NCI-H2081 (cell line): ENCODE measurements at regions not wholly inside any gene's neighbourhood (a gene's known extent, or its start where the extent isn't known, plus 50 kb on each side); places are given as distances from the start of the nearest gene placed in this dataset.
"Not testable (repeated sequence)": the region's sequence is repeated elsewhere in the genome, so short reads cannot be mapped to it uniquely, and the experiment has no call there.

Experiments used
- DNase-seq, 2 experiments: peaks; one replicate each; lab custom pipeline; 2025; lab: John Stamatoyannopoulos, UW

DNA sequence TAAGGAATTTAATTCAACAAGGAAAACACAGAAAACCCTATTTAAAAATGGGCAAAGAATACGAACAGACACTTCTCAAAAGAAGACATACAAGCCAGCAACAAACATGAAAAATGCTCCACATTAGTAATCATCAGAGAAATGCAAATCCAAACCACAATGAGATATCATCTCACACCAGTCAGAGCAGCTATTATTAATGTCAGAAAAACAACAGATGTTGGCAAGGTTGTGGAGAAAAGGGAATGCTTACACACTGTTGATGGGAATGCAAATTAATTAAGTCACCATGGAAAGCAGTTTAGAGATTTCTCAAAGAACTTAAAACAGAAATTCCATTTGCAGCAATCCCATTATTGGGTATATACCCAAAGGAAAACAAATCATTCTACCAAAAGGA, 55.2 kb downstream of the GCC1 start:
- no peak for DNase-seq

DNA sequence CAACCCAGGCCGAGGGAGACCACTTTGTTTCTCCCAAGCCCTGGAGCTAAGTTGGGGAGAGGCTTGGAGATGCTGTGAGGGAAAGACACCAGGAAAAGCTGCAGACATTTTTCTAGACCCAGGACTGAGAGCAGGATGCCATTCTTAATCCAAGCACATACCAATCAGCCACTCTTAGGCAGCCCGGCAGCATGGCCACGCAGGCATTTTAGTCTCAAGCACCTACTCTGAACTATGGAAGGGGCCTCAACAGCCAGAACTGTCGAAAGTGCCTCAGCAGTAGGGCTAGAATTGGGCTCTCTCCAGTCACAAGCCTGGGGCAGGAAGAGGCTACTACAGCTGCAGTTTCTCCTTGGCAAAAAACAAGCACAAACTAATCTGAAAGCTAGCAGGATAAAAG, 57.8 kb downstream of the GCC1 start:
- no peak for DNase-seq

DNA sequence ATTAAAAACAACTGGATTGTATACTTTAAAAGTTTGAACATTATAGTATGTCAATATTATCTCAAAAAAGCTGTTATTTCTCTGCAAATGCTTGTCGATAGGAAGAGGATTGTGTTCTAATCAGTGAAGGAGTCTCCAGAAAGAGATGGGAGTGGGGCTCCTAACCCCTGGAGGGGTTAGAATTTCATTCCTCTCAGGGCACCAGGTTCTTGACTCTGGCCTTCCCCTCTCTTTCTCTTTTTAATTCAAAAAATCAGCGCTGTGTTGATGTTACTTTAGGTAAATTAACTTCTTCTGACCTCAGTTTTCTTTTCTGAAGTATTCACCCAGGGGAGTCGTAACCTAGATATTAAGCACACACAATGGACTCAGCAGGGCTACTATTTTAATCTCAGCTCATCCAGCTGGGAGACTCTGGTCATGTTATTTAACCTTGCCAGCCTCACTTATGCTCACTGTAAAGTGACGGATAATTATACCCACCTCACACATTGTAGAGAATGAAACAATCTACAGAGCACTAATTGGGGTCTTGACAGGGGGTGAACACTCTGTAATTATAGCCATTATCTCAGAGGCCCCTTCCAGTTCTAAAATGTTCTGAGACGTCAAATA, 59.4 kb downstream of the GCC1 start:
- peak; percentile 60 to 93 for DNase-seq

GRCh38 chr7:127516320-127516719, 69.1 kb downstream of the GCC1 start:
- no peak for DNase-seq

DNA sequence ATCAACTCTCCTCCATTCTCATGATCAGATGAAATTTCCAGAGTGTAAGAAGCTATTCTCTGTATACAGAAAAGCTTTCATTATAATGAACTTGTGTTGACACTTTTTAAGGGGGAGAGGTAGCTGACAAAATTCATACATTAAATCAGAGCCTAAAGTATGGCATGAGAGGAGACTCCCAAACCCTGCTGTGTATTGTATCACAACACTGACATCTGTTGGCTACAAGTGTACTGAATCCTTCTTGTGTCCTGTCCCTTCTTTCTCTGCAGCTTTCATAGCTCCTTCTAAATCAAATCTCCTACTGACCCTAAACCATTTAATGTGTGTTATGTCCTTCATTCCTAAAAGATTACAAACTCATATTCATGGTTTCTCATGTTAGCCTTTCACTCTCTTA, 70.9 kb downstream of the GCC1 start:
- DNase-seq = peak; percentile 29 to 60

DNA sequence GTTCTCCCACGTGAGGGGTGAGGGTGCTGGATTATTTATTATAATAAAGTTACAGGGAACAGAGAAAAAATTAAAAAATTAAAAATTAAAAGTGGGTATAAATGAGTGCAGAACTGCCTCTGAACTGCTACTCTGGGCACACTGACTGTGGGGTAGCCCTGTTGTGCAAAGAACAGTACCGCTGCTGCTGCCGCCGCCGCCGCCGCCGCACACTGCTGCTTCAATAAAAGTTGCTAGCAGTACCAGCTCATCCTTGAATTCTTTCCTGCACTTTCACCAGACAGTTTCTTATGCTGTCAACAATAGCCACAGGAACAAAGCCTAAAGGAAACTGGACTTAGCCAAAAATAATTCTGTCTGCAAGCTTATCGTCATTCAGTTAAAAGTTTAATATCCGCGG, 72.1 kb downstream of the GCC1 start:
- DNase-seq = no peak

DNA sequence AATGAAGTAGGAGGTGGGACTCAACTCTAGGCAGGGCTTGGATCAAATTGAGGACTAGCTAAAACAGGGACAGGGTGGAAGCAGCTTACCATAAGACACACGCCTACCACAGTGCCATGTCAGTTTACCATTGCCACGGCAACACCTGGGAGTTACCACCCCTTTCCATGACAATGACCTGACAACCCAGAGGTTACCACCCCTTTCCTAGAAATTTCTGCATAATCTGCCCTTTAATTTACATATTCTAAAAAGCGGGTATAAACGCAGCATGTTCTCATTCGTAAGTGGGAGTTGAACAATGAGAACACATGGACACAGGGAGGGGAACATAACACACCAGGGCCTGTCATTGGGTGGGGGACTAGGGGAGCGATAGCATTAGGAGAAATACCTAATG, 72.7 kb downstream of the GCC1 start:
- no peak for DNase-seq

DNA sequence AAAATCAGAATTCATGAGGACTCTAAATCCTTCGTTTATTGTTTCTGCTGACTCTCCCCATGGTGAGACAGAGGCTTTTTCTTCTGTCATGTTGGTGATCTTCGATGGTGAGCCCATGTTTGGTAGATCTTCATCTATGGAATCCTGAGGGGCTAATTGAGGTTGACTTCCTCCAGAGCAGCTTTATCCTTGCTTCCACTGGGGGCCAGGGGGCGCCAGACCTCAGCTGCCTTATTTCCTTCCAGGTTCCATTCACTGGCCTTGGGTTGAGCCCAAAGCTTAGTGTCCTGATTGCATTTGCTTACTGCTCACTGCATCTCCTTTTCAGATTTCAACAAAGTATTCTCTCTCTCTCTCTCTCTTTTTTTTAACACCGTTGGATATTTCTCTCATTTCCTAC, 80.7 kb downstream of the GCC1 start:
- peak in 1 of 2 experiments; percentile 8 for DNase-seq

GRCh38 chr7:127501817-127502216, 83.6 kb downstream of the GCC1 start:
- no peak for DNase-seq

DNA sequence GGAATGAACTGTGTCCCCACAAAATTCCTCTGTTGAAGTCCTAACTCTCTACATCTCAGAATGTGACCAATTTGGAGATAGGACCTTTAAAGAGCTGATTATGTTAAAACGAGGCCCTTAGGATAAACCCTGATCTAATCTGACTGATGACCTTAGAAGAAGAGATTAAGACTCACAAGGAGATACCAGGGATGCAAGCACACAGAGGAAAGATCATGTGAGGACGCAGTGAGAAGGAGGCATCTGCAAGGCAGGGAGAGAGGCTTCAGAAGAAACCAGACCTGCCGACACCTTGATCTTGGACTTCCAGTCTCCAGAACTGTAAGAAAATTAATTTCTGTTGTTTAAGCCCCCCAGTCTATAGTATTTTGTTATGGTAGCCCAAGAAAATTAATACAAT, 94.9 kb upstream of the ZNF800 start:
- DNase-seq = no peak

DNA sequence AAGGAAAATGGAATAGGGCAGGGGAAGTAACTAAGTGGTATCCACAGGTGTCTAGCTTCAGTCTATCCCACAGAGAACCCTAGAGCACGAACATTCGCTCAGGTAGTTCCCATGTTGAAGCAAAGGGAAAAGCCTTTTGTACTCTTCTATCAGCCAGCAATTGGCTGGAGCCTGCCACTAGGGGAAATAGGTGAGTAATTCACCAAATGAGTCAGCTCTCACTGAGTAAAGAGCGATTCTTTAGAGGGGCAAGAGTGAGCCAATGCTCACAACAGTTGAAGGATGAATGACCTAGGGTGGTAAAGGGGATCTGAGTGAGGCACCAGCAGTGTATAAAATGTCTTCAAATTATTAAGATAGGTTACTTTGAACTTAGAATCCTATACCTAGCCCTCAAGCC, 94.1 kb upstream of the ZNF800 start:
- DNase-seq = no peak

- DNase-seq = no peak
Observed at GRCh38 chr7:127485482-127485881, 93.0 kb upstream of the ZNF800 start.

DNA sequence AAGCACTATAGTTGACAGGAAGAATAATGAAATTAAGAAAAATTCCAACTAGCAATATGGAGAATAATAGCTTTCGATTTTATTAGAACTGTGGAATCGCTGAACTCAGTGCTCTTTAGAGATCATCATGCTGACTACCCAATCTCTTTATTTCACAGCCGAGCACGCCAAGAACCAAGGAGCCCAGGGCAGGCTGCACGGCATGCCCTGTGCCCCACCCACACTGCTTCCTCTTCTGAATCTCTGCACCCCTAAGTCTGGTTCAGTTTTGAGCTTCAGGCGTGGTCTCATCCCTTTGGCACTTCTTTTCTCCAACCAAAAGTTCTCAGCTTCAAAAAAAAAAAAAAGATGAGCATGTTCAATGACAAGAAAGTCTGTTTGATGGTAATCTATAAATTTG, 92.4 kb upstream of the ZNF800 start:
- no peak for DNase-seq

- no peak for DNase-seq
Observed at GRCh38 chr7:127478461-127478860, 86.0 kb upstream of the ZNF800 start.

DNA sequence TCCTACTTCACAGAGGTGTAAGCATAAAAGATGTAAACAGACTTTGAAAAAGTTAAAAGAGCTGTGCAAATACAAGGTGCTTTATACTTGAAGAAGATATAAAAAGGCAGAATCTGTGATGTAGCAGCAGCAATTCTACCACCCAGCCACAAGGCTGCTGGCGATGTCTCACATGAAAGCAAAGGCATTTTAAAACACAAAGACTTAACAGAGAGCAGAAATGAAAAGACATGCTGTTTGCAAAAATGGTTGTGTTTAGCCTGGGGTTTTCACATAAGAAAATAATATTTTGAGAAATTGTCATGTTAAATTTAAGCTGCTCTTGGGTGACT, 85.5 kb upstream of the ZNF800 start:
- no peak for DNase-seq

DNA sequence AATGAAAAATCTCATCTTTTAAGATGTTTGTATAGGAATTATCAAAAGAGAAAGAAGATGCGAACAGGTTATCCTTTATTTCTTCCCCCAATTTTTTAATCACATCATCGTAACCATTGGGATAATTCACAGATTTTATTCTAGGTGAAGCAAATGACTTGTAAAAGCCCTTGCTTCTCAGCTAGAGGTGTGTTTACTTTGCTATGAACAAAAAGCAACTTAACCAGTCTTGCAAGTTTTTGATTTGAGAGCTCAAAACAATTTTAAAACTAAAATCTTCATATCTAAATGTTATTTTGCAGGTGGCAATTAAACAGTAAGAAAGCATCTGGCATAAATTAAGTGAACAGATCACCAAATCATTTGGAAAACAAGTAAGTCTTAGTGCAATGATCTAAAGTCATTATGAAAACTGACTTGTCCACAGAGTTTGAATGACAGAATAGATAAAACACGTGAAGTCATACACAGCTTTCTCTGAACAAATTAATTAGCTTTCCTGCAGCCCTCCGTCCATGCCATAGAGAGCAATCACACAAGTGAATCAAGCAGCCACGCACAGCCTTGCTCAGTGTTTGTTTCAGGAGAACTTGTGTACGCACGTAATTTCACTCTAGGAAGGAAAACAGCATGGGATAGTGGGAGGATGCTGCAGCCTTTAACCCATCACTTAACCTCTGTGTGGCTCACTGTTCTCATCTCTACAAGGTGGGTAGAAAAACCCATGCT, 85.0 kb upstream of the ZNF800 start:
- DNase-seq = peak in 1 of 2 experiments; percentile 21

- DNase-seq = no peak
Observed at GRCh38 chr7:127476618-127477017, 84.1 kb upstream of the ZNF800 start.

DNA sequence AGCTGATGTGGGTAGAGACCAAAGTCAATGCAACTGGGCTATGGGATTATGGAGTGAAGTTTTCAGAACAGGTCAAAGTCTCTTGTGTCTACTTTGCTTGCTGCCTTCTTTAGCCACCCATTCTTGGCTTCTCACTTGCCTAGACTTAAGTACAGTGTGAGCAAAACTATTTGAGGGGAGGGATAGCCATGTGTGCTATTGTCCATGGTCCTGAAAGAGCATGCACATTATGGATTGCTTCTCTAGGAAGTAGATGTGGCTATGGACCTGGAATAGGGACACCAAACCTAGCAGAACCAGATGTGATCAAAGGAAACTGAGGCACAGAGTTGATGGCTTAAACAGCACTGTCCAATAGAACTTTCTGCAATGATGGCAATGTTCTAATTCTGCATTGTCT, 81.9 kb upstream of the ZNF800 start:
- DNase-seq = no peak

- no peak for DNase-seq
Observed at GRCh38 chr7:127473409-127473808, 80.9 kb upstream of the ZNF800 start.

DNA sequence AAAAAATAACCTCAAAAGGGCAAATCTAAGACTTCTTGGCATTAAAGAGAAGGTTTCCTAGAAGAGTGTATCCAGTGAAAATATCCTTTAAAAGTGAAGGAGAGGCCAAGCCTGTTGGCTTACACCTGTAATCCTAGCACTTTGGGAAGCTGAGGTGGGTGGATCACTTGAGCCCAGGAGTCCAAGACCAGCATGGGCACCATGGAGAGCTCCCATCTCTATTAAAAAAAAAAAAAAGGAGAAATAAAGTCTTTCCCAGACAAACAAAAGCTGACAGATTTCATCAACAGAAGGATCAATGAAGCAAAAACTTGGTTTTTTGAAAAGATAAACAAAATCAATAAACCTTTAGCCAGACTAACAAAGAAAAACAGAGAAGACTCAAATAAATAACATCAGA, 67.6 kb upstream of the ZNF800 start:
- no peak for DNase-seq

GRCh38 chr7:127451258-127451657, 58.8 kb upstream of the ZNF800 start:
- not testable (repeated sequence) for DNase-seq

- no peak for DNase-seq
Observed at GRCh38 chr7:127448566-127448965, 56.1 kb upstream of the ZNF800 start.

DNA sequence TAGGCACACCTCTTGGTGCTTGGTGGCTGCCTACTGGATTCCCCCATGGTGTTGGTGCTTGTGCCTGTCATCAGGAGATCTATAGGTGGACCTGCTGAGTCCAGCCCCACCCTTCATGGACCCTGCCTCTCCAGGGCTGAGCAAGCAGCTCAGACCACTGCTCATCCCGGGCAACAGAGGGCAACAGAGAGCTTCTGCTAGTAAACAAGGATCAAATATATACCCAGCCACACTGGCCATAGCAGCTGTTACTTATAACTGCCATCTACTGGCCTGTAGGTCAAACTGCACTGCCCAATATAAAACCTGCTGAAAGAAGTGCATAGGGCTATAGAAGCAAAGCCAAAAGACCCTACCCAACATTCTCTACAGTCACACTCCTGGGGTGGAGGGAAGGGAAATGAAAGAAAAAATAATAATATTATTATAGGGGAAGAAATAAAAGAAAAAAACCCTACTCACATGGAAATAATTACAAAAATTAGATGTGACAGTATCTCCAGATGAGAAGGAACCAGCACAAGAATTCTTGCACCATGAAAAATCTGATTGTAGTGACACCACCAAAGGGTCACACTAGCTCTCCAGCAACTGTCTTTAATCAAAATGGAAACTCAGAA, 54.9 kb upstream of the ZNF800 start:
- peak; percentile 47 to 53 for DNase-seq

GRCh38 chr7:127446842-127447241, 54.3 kb upstream of the ZNF800 start:
- no peak for DNase-seq
